H1 (cell line): ENCODE measurements at regions not wholly inside any gene's neighbourhood (a gene's known extent, or its start where the extent isn't known, plus 50 kb on each side); places are given as distances from the start of the nearest gene placed in this dataset.
"Not testable (repeated sequence)": the region's sequence is repeated elsewhere in the genome, so short reads cannot be mapped to it uniquely, and the experiment has no call there.

ENCODE experiments used
- CTCF ChIP-seq, 3 experiments: IDR thresholded peaks; 1 replicate in 2 of 3; 2 replicates in 1 of 3; pipeline versions ENCODE4 v1.5.1 to v1.6.1; 2011; ENCODE audit warnings: low read length in 3 of 3, mild to moderate bottlenecking in 3 of 3, inconsistent platforms in 2 of 3, low read depth in 1 of 3, moderate library complexity in 1 of 3; ENCODE audit not compliant: insufficient read depth in 1 of 3; ENCODE audit errors: control extremely low read depth in 1 of 3
- EP300 ChIP-seq, 2 experiments: IDR thresholded peaks; 1 replicate in 1 of 2; 2 replicates in 1 of 2; pipeline ENCODE4 v1.6.1; 2011 to 2012; ENCODE audit warnings: low read depth in 2 of 2, low read length in 2 of 2, mild to moderate bottlenecking in 2 of 2, borderline replicate concordance in 1 of 2, inconsistent platforms in 1 of 2, moderate library complexity in 1 of 2
- USF2 ChIP-seq: IDR thresholded peaks from 2 replicates; pipeline ENCODE4 v1.6.1; 2011; ENCODE audit warnings: low read length, improper control_type of control experiment

- TF ChIP-seq EP300 (IDR thresholded peaks at IDR 0.05; ENCODE audit: borderline replicate concordance in 1 of 2, low read depth in 2 of 2, low read length in 2 of 2); CTCF (IDR thresholded peaks at IDR 0.05; ENCODE audit: control extremely low read depth in 1 of 3, insufficient read depth in 1 of 3, low read depth in 1 of 3, low read length in 3 of 3); USF2: not testable (repeated sequence)
These were observed 61.9 kb upstream of the EEF1E1 start for GRCh38 chr6:8164281-8164680.
